OCI-LY1 (cell line): ENCODE measurements at regions not wholly inside any gene's neighbourhood (a gene's known extent, or its start where the extent isn't known, plus 50 kb on each side); places are given as distances from the start of the nearest gene placed in this dataset.

Source experiments
- H2AFZ ChIP-seq: fragments of 200-600 bp; sonication (generic), shearing (Covaris generic); 2 replicates; pipeline ENCODE4 v1.6.0; 2014; ENCODE audit warnings: antibody characterized with exemption, mild to moderate bottlenecking, low read length
- H3F3A ChIP-seq: fragments of 200-600 bp; sonication (generic), shearing (Covaris generic); 2 replicates; pipeline ENCODE4 v1.6.0; 2014; ENCODE audit warnings: mild to moderate bottlenecking, antibody characterized with exemption, low read length, moderate library complexity; ENCODE audit not compliant: insufficient read depth
- H3K27ac ChIP-seq: fragments of 200-600 bp; sonication (generic); 2 replicates; pipeline ENCODE4 v1.5.1; 2014; ENCODE audit warnings: low read length, mixed run types, mild to moderate bottlenecking, low read depth; ENCODE audit not compliant: poor library complexity, severe bottlenecking
- H3K27me3 ChIP-seq: fragments of 200-600 bp; sonication (generic); 2 replicates; pipeline ENCODE4 v1.6.0; 2014; ENCODE audit warnings: antibody characterized with exemption, mild to moderate bottlenecking, low read length, moderate library complexity; ENCODE audit not compliant: insufficient read depth
- H3K36me3 ChIP-seq: fragments of 200-600 bp; sonication (generic); 2 replicates; pipeline ENCODE4 v1.6.1; 2014; ENCODE audit warnings: mild to moderate bottlenecking, antibody characterized with exemption, low read length, moderate library complexity, mixed read lengths; ENCODE audit not compliant: insufficient read depth
- H3K4me1 ChIP-seq: fragments of 200-600 bp; sonication (generic); 2 replicates; pipeline ENCODE4 v1.5.1; 2014; ENCODE audit warnings: mild to moderate bottlenecking, low read length, moderate library complexity; ENCODE audit not compliant: insufficient read depth, severe bottlenecking
- H3K4me2 ChIP-seq: fragments of 200-600 bp; sonication (generic), shearing (Covaris generic); 2 replicates; pipeline ENCODE4 v1.6.1; 2014; ENCODE audit warnings: low read length
- H3K4me3 ChIP-seq: fragments of 200-600 bp; sonication (generic); 2 replicates; pipeline ENCODE4 v1.5.1; 2014; ENCODE audit warnings: low read length, low read depth, mild to moderate bottlenecking, mixed read lengths; ENCODE audit not compliant: poor library complexity, severe bottlenecking
- H3K79me2 ChIP-seq: fragments of 200-600 bp; shearing (Covaris generic); 2 replicates; pipeline ENCODE4 v1.6.1; 2016; ENCODE audit warnings: mixed run types, low read length, mixed read lengths; ENCODE audit not compliant: insufficient read depth
- H3K9ac ChIP-seq: fragments of 200-600 bp; sonication (generic), shearing (Covaris generic); 2 replicates; pipeline ENCODE4 v1.6.1; 2014; ENCODE audit warnings: mild to moderate bottlenecking, low read length, mixed read lengths
- H3K9me2 ChIP-seq: fragments of 200-600 bp; sonication (generic), shearing (Covaris generic); 2 replicates; pipeline ENCODE4 v1.6.1; 2014; ENCODE audit warnings: low read depth, mild to moderate bottlenecking, low read length, mixed read lengths
- H3K9me3 ChIP-seq: fragments of 200-600 bp; shearing (Covaris generic); 2 replicates; pipeline ENCODE4 v1.6.1; 2014; ENCODE audit warnings: low read length, mixed read lengths
- H4K20me1 ChIP-seq: fragments of 200-600 bp; sonication (generic), shearing (Covaris generic); 2 replicates; pipeline ENCODE4 v1.6.0; 2016; ENCODE audit warnings: mild to moderate bottlenecking, low read length; ENCODE audit not compliant: insufficient read depth
- CTCF ChIP-seq: fragments of 200-600 bp; sonication (generic), shearing (Covaris generic); IDR thresholded peaks from 2 replicates; pipeline ENCODE4 v1.5.1; 2017; ENCODE audit warnings: mild to moderate bottlenecking, antibody characterized with exemption, low read length, moderate library complexity, mixed read lengths
- EZH2 ChIP-seq: fragments of 200-600 bp; sonication (generic), shearing (Covaris generic); IDR thresholded peaks from 2 replicates; pipeline ENCODE4 v1.8.0; 2017; ENCODE audit warnings: borderline replicate concordance, mixed run types, mild to moderate bottlenecking, antibody characterized with exemption, low read length, moderate library complexity, mixed read lengths

- no peak overlapping the region for H3K4me2 ChIP-seq
These were observed 123.8 kb upstream of the CHL1 start for GRCh38 chr3:72776-73175.

GRCh38 chr3:73271-73670 is 123.3 kb upstream of the CHL1 start:
- Histone ChIP-seq H3K9me3 (no peaks in the 10 kb centered on the region), H3K4me3 (no peak overlapping the region), H2AFZ (peak overlapping the region; percentile 6; the same call in 1 of the 2 replicates), H3K36me3 (no peaks in the 10 kb centered on the region), H3K27ac (no peak overlapping the region), H3K9me2 (no peaks in the 10 kb centered on the region), H3F3A (no peaks in the 10 kb centered on the region), H3K9ac (no peak overlapping the region), H4K20me1 (no peaks in the 10 kb centered on the region), H3K4me1 (peaks cover 6% of the 10 kb centered on the region), H3K4me2 (no peak overlapping the region), H3K27me3 (no peaks in the 10 kb centered on the region), H3K79me2 (no peaks in the 10 kb centered on the region)
- no peak for TF ChIP-seq CTCF
- TF ChIP-seq EZH2 = no peak

More at GRCh38 chr3:72776-73175, 123.8 kb upstream of the CHL1 start:
- Histone ChIP-seq H3K27ac (no peak overlapping the region), H2AFZ (peak overlapping the region; percentile 6), H3K4me1 (peaks cover 6% of the 10 kb centered on the region), H3K4me3 (no peak overlapping the region), H4K20me1 (no peaks in the 10 kb centered on the region), H3K9me3 (no peaks in the 10 kb centered on the region), H3K9me2 (no peaks in the 10 kb centered on the region), H3K9ac (no peak overlapping the region), H3K79me2 (no peaks in the 10 kb centered on the region), H3K27me3 (no peaks in the 10 kb centered on the region), H3K36me3 (no peaks in the 10 kb centered on the region), H3F3A (no peaks in the 10 kb centered on the region)
- TF ChIP-seq EZH2 (no peak), CTCF (no peak)

- Histone ChIP-seq H3K4me1 (peaks cover 6% of the 10 kb centered on the region), H3K27me3 (no peaks in the 10 kb centered on the region), H3K4me2 (no peak overlapping the region), H2AFZ (no peak overlapping the region), H3K36me3 (no peaks in the 10 kb centered on the region), H3F3A (no peaks in the 10 kb centered on the region), H3K9me3 (no peaks in the 10 kb centered on the region), H3K79me2 (no peaks in the 10 kb centered on the region), H3K9me2 (no peaks in the 10 kb centered on the region), H3K4me3 (no peak overlapping the region), H3K27ac (no peak overlapping the region), H3K9ac (no peak overlapping the region), H4K20me1 (no peaks in the 10 kb centered on the region)
- no peak for TF ChIP-seq EZH2
- TF ChIP-seq CTCF = no peak
These were observed 121.8 kb upstream of the CHL1 start for GRCh38 chr3:74676-75243.
